HepG2 (cell line): ENCODE measurements at regions not wholly inside any gene's neighbourhood (a gene's known extent, or its start where the extent isn't known, plus 50 kb on each side); places are given as distances from the start of the nearest gene placed in this dataset.

ENCODE experiments used
- AKAP8 ChIP-seq: sonication (generic); formaldehyde crosslinking; IDR thresholded peaks from 2 replicates; pipeline ENCODE4 v1.5.1; 2020; ENCODE audit warnings: mild to moderate bottlenecking, missing genetic modification reagents
- CC2D1A ChIP-seq: sonication (generic); formaldehyde crosslinking; IDR thresholded peaks from 2 replicates; pipeline ENCODE4 v1.8.1; 2023; ENCODE audit warnings: mild to moderate bottlenecking, missing genetic modification reagents
- CHD2 ChIP-seq: IDR thresholded peaks from 2 replicates; pipeline ENCODE4 v1.6.1; 2011; ENCODE audit warnings: low read depth, low read length, improper control_type of control experiment
- EP300 ChIP-seq, 3 experiments: sonication (generic) in 1 of 3; formaldehyde crosslinking in 1 of 3; IDR thresholded peaks; 2 replicates each; pipeline versions ENCODE4 v1.5.1 to v1.6.1; 2011 to 2020; ENCODE audit warnings: low read depth in 2 of 3, low read length in 2 of 3, borderline replicate concordance in 1 of 3, improper control_type of control experiment in 1 of 3, mild to moderate bottlenecking in 1 of 3, missing genetic modification reagents in 1 of 3, moderate library complexity in 1 of 3
- ERF ChIP-seq: IDR thresholded peaks from 2 replicates; pipeline ENCODE4 v1.6.1; 2018; ENCODE audit warnings: missing biosample characterization, missing genetic modification reagents
- POLR2AphosphoS2 ChIP-seq: IDR thresholded peaks from 2 replicates; pipeline ENCODE4 v1.6.1; 2011; ENCODE audit warnings: low read depth, low read length, improper control_type of control experiment
- POLR2AphosphoS5 ChIP-seq: IDR thresholded peaks from 2 replicates; pipeline ENCODE4 v1.6.1; 2012; ENCODE audit warnings: low read depth, low read length
- ZNF207 ChIP-seq: fragments of 450-650 bp; IDR thresholded peaks from 2 replicates; pipeline ENCODE4 v1.6.1; 2016; ENCODE audit warnings: antibody characterized with exemption, borderline replicate concordance
- TF ChIP-seq, protein P1 (sequence below): sonication (generic); formaldehyde crosslinking; IDR thresholded peaks from 2 replicates; pipeline ENCODE4 v1.8.0; 2022; ENCODE audit warnings: low read depth, missing genetic modification reagents
- TF ChIP-seq, protein P2 (sequence below): sonication (generic); formaldehyde crosslinking; IDR thresholded peaks from 2 replicates; pipeline ENCODE4 v1.5.0; 2020; ENCODE audit warnings: mild to moderate bottlenecking, missing genetic modification reagents, moderate library complexity
- TF ChIP-seq, protein P3 (sequence below): IDR thresholded peaks from 2 replicates; pipeline ENCODE4 v1.6.1; 2016; ENCODE audit warnings: low read depth

DNA sequence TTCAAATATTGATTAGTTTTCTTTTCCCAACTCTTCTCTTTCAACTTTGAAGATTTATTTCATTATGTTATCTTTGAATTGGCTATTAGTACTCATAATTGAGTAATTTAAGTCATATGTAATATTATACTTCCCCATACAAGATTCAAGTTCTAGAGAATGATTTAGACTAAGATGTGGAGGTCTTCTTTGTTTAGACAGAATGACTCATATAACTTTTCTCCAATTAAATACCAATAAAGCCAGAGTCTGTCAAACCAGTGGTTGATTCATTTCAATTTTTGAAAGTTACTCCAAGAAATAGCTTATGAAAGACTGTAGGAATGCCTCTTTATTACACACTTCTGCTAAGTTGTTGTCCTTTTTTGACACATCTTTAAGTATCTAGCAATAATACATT lies 115.8 kb upstream of the SLC35F3 start:
- TF ChIP-seq AKAP8 (no peak), EP300 (IDR thresholded peaks at IDR 0.05; ENCODE audit: low read depth in 2 of 2, low read length in 2 of 2) (no peak), EP300 (CRISPR knock-in tag; IDR thresholded peaks at IDR 0.05; ENCODE audit: borderline replicate concordance) (no peak), POLR2AphosphoS5 (no peak), ERF (CRISPR knock-in tag) (no peak), CC2D1A (CRISPR knock-in tag) (no peak), POLR2AphosphoS2 (no peak), CHD2 (no peak), ZNF207 (no peak)
- TF ChIP-seq, protein P1, sequence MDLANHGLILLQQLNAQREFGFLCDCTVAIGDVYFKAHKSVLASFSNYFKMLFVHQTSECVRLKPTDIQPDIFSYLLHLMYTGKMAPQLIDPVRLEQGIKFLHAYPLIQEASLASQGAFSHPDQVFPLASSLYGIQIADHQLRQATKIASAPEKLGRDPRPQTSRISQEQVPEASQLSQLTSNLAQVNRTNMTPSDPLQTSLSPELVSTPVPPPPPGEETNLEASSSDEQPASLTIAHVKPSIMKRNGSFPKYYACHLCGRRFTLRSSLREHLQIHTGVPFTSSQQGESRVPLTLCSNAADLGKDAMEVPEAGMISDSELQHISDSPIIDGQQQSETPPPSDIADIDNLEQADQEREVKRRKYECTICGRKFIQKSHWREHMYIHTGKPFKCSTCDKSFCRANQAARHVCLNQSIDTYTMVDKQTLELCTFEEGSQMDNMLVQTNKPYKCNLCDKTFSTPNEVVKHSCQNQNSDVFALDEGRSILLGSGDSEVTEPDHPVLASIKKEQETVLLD (CRISPR knock-in tag) = no peak
- TF ChIP-seq, protein P2, sequence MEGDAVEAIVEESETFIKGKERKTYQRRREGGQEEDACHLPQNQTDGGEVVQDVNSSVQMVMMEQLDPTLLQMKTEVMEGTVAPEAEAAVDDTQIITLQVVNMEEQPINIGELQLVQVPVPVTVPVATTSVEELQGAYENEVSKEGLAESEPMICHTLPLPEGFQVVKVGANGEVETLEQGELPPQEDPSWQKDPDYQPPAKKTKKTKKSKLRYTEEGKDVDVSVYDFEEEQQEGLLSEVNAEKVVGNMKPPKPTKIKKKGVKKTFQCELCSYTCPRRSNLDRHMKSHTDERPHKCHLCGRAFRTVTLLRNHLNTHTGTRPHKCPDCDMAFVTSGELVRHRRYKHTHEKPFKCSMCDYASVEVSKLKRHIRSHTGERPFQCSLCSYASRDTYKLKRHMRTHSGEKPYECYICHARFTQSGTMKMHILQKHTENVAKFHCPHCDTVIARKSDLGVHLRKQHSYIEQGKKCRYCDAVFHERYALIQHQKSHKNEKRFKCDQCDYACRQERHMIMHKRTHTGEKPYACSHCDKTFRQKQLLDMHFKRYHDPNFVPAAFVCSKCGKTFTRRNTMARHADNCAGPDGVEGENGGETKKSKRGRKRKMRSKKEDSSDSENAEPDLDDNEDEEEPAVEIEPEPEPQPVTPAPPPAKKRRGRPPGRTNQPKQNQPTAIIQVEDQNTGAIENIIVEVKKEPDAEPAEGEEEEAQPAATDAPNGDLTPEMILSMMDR (CRISPR knock-in tag) = no peak
- TF ChIP-seq, protein P3, sequence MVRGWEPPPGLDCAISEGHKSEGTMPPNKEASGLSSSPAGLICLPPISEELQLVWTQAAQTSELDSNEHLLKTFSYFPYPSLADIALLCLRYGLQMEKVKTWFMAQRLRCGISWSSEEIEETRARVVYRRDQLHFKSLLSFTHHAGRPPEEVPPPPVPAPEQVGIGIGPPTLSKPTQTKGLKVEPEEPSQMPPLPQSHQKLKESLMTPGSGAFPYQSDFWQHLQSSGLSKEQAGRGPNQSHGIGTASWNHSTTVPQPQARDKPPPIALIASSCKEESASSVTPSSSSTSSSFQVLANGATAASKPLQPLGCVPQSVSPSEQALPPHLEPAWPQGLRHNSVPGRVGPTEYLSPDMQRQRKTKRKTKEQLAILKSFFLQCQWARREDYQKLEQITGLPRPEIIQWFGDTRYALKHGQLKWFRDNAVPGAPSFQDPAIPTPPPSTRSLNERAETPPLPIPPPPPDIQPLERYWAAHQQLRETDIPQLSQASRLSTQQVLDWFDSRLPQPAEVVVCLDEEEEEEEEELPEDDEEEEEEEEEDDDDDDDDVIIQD (CRISPR knock-in tag) = no peak
